AG10803 (cell line): ENCODE measurements at regions not wholly inside any gene's neighbourhood (a gene's known extent, or its start where the extent isn't known, plus 50 kb on each side); places are given as distances from the start of the nearest gene placed in this dataset.

ENCODE experiments used
- DNase-seq: peaks from one replicate; pipeline ENCODE4 v3.0.0; 2010; ENCODE audit warnings: low read depth
- H3K4me3 ChIP-seq: 2 replicates; pipeline ENCODE4 v1.5.1; 2011; ENCODE audit warnings: mild to moderate bottlenecking, low read length, control low read depth
- CTCF ChIP-seq: conservative IDR thresholded peaks from 2 replicates; pipeline ENCODE4 v1.5.1; 2011; ENCODE audit warnings: mild to moderate bottlenecking, low read length, control low read depth, inconsistent platforms

GRCh38 chr22:47366026-47366767, 603.7 kb downstream of the TBC1D22A start:
- no peak for DNase-seq
- TF ChIP-seq CTCF: no peak
- H3K4me3 ChIP-seq: no peak overlapping the region

GRCh38 chr22:47361247-47361646, 598.8 kb downstream of the TBC1D22A start:
- no peak for DNase-seq
- H3K4me3 ChIP-seq: no peak overlapping the region
- no peak for TF ChIP-seq CTCF

- H3K4me3 ChIP-seq: no peak overlapping the region
- DNase-seq: no peak
- no peak for TF ChIP-seq CTCF
These were observed 595.0 kb downstream of the TBC1D22A start for GRCh38 chr22:47357493-47357892.

GRCh38 chr22:47357086-47357485, 594.6 kb downstream of the TBC1D22A start:
- H3K4me3 ChIP-seq: no peak overlapping the region
- no peak for TF ChIP-seq CTCF
- no peak for DNase-seq

GRCh38 chr22:47356511-47357011, 594.1 kb downstream of the TBC1D22A start:
- no peak for DNase-seq
- H3K4me3 ChIP-seq: no peak overlapping the region
- TF ChIP-seq CTCF: no peak

GRCh38 chr22:47355776-47356510, 593.5 kb downstream of the TBC1D22A start:
- DNase-seq: no peak
- no peak for TF ChIP-seq CTCF
- no peak overlapping the region for H3K4me3 ChIP-seq

- H3K4me3 ChIP-seq: no peak overlapping the region
- DNase-seq: no peak
- no peak for TF ChIP-seq CTCF
These were observed 592.9 kb downstream of the TBC1D22A start for GRCh38 chr22:47355388-47355725.
